Muscle layer of colon (tissue), 2 donors: ENCODE measurements at regions not wholly inside any gene's neighbourhood (a gene's known extent, or its start where the extent isn't known, plus 50 kb on each side); places are given as distances from the start of the nearest gene placed in this dataset.
"Not testable (repeated sequence)": the region's sequence is repeated elsewhere in the genome, so short reads cannot be mapped to it uniquely, and the experiment has no call there.

Experiments used
- H3K27ac ChIP-seq: one replicate; pipeline ENCODE4 v1.7.0; 2013; ENCODE audit warnings: low read depth, mild to moderate bottlenecking, low read length, moderate library complexity
- H3K27me3 ChIP-seq, 2 donors: one replicate each; pipeline ENCODE4 v1.7.0; 2013; ENCODE audit warnings: low read length in 2 of 2, mild to moderate bottlenecking in 2 of 2; ENCODE audit not compliant: insufficient read depth in 2 of 2, control insufficient read depth in 1 of 2
- H3K36me3 ChIP-seq: one replicate; pipeline ENCODE4 v1.7.0; 2013; ENCODE audit warnings: mild to moderate bottlenecking, low read length; ENCODE audit not compliant: insufficient read depth
- H3K4me1 ChIP-seq: one replicate; pipeline ENCODE4 v1.7.0; 2013; ENCODE audit warnings: mild to moderate bottlenecking, low read length; ENCODE audit not compliant: insufficient read depth
- H3K4me3 ChIP-seq, 2 donors: one replicate each; pipeline ENCODE4 v1.7.0; 2013; ENCODE audit warnings: low read length in 2 of 2, low read depth in 1 of 2, mild to moderate bottlenecking in 1 of 2, moderate library complexity in 1 of 2
- H3K9ac ChIP-seq: one replicate; pipeline ENCODE4 v1.7.0; 2013; ENCODE audit warnings: low read length
- H3K9me3 ChIP-seq: one replicate; pipeline ENCODE4 v1.7.0; 2013; ENCODE audit warnings: mild to moderate bottlenecking, low read length
- donor health status: abdominal sarcoma.
- donor health status: Adenocarcinoma of cecum.

DNA sequence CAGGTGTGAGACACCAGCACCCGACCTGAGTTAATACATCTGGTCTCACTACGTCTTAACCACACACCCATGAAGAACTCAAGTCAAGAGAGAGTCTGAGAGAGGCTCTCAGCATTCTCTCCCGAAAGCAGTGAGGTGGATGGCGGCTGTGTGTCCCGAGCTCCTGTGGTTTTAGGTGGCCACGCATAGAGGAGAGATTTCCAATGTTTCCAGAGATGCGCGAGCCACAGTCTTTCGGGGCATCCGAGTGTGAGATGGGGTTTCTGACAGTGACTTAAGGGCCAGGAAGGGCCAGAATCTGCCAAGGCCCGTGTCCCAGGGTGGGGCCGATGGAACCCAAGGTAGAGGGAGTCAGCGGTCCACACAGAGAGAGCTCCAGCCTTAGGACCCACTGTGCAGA lies 97.5 kb upstream of the ANKRD30BL start:
- H3K27ac ChIP-seq, H3K4me1 ChIP-seq, H3K9ac ChIP-seq, H3K36me3 ChIP-seq, H3K9me3 ChIP-seq, H3K4me3 ChIP-seq: not testable (repeated sequence)
- H3K27me3 ChIP-seq: peaks cover 0 to 15% of the 10 kb centered on the region in 2 donors

DNA sequence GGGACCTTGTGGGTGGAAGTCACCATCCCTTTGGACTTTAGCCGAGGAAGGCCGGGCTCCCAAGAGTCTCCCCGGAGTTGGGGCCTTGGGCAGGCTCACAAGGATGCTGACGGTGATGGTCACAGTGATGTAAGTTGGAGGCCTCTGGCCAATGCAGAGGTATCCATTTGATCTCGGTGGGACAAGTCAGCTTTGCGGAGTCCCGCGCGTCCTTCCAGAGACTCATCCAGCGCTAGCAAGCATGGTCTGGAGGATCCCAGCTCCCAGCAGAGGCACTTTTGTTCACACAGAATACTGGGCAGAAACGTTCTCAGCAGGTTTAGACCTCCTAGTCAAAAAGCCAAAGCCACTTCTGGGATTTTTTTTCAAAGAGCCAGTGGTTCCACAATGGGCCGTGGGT lies 103.8 kb upstream of the ANKRD30BL start:
- not testable (repeated sequence) for H3K9me3 ChIP-seq, H3K27ac ChIP-seq, H3K36me3 ChIP-seq, H3K27me3 ChIP-seq, H3K4me3 ChIP-seq, H3K9ac ChIP-seq, H3K4me1 ChIP-seq

DNA sequence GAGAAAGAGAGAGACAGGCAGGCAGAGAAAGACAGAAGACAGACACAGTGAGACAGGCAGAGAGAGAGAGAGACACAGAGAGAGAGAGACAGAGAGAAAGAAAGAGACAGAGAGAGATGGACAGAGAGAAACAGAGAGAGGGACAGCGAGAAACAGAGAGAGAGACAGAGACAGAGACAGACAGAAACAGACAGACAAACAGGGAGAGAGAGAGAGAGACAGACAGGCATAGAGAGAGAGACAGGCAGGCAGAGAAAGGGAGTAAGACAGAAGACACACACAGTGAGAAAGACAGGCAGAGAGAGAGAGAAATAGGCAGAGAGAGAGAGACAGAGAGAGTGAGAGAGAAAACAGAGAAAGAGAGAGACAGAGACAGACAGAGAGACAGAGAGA lies 105.3 kb upstream of the ANKRD30BL start:
- Histone ChIP-seq H3K4me3 (no peak overlapping the region), H3K27ac (no peak overlapping the region), H3K4me1 (no peaks in the 10 kb centered on the region), H3K9me3 (no peaks in the 10 kb centered on the region), H3K36me3 (no peaks in the 10 kb centered on the region), H3K27me3 (no peaks in the 10 kb centered on the region), H3K9ac (no peak overlapping the region)

DNA sequence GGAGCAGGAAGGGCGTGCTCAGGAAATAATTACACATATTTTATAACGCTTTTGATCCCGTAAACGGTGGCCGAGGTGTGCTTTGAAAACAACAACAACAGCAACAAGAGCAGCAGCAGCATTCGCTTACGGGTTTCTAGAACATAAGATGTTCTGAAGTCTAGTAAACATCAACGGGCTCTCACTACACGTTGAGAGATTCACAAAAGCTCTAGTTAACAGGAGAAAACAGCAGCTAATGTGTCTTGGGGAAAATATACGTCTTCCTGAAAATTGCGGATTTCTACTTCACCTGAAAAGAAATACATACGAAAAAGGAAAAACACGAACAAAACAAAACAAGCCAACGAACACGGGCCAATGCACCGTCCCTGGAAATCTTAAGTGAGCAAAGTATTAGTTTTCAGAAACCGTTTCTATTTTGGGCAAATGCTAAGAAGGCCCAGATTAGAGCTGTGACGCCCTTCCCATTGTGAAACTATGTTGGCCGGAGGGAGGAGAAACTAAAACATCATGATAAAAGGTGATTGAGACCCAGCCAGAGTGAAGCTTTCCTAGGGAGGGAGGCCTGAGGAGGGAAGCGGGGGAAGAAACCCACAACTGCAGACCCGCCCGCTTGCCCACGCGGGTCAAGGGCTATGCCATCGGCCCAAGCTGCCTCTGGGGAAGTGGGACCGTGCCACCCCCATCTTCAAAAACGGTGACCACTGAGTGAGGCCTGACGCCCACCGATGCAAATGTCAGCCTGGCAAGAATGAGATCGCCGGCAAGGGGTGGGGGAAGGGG lies 105.9 kb upstream of the ANKRD30BL start:
- not testable (repeated sequence) for H3K27ac ChIP-seq, H3K27me3 ChIP-seq, H3K36me3 ChIP-seq, H3K9ac ChIP-seq, H3K4me1 ChIP-seq, H3K4me3 ChIP-seq, H3K9me3 ChIP-seq

DNA sequence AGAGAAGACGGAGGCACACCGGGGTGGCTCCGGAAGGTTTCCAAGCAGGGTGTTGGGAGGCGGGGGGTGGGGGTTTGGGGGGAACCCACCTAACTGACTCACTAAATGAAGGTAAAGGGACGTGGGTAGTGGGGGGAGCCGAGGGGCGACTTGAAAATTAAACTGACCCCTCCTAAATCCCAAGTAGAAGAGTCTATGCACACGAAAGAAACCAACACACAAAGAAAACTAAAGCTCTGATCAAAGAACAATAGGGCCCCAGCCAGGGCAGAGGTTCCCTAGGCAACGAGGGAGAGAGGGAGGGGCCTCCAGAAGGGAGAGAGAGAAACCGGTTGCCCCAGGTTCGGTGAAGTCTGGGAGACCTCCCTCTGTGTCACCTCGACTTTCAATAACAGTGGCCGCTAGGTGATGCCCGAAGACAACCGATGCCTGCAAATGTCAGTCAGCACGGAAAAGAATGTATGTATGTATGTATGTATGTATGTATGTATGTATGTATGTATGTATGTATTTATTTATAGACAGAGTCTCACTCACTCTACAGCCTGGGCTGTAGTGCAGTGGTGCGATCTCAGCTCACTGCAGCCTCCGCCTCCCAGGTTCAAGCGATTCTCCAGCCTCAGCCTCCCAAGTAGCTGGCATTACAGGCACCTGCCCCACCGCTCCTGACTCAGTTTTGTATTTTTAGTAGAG lies 106.7 kb upstream of the ANKRD30BL start:
- H3K4me1 ChIP-seq, H3K27me3 ChIP-seq, H3K9me3 ChIP-seq, H3K36me3 ChIP-seq, H3K4me3 ChIP-seq, H3K27ac ChIP-seq, H3K9ac ChIP-seq: not testable (repeated sequence)

DNA sequence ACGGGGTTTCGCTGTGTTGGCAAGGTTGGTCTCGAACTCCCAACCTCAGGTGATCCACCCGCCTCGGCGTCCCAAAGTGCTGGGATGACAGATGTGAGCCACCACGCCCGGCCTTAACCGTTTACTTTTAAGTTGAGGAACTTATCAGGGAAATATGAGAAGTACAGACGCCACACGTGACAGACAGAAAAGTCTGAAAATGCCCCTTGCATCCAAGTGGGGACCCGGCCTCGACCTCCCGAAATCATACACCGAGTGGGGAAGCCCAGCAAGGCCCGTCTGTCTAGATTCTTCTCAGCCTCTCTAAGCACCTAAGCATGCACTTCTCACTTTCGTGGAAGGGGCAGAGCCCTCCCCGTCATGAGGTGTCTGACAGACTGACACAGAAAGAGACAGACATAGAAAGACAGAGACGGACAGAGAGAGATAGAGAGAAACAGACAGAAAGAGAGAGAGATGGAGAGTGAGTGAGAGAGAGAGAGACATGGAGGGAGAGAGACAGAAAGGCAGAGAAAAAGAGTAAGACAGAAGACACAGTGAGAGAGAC lies 107.3 kb upstream of the ANKRD30BL start:
- Histone ChIP-seq H3K4me3 (no peak overlapping the region), H3K27me3 (no peaks in the 10 kb centered on the region), H3K9ac (no peak overlapping the region), H3K36me3 (no peaks in the 10 kb centered on the region), H3K27ac (no peak overlapping the region), H3K4me1 (no peaks in the 10 kb centered on the region), H3K9me3 (no peaks in the 10 kb centered on the region)

DNA sequence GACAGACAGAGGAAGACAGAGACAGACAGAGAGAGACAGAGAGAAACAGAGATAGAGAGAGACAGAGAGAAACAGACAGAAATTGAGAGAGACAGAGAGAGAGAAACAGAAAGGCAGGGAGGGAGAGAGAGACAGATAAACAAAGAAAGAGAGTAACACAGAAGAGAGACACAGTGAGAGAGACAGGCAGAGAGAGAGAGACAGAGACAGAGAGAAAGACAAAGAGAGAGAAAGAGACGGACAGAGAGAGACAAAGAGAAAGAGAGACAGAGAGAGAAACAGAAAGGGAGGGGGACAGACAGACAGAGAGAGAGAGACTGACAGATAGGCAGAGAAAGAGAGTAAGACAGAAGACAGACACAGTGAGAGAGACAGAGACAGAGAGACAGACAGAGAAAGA lies 108.5 kb upstream of the ANKRD30BL start:
- Histone ChIP-seq H3K4me3 (no peak overlapping the region), H3K9me3 (no peaks in the 10 kb centered on the region), H3K27ac (no peak overlapping the region), H3K4me1 (no peaks in the 10 kb centered on the region), H3K9ac (no peak overlapping the region), H3K27me3 (no peaks in the 10 kb centered on the region), H3K36me3 (no peaks in the 10 kb centered on the region)

DNA sequence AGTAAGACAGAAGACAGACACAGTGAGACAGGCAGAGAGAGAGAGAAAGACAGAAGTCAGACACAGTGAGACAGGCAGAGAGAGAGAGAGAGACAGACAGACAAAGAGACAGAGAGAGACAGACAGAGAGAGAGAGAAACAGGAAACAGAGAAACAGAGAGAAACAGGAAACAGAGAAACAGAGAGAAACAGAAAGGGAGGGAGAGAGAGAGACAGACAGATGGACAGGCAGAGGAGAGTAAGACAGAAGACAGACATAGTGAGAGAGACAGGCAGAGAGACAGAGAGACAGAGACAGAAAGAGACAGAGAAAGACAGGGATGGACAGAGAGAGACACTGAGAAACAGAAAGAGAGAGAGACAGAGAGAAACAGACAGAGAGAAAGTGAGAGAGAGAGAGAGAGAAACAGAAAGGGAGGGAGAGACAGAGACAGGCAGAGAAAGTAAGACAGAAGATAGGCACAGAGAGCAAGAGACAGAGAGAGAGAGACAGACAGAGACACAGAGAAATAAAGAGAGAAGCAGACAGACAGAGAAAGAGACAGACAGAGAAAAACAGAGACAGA lies 109.3 kb upstream of the ANKRD30BL start:
- Histone ChIP-seq H3K27ac (no peak overlapping the region), H3K27me3 (no peaks in the 10 kb centered on the region), H3K9me3 (no peaks in the 10 kb centered on the region), H3K36me3 (no peaks in the 10 kb centered on the region), H3K4me1 (no peaks in the 10 kb centered on the region), H3K4me3 (no peak overlapping the region), H3K9ac (no peak overlapping the region)

DNA sequence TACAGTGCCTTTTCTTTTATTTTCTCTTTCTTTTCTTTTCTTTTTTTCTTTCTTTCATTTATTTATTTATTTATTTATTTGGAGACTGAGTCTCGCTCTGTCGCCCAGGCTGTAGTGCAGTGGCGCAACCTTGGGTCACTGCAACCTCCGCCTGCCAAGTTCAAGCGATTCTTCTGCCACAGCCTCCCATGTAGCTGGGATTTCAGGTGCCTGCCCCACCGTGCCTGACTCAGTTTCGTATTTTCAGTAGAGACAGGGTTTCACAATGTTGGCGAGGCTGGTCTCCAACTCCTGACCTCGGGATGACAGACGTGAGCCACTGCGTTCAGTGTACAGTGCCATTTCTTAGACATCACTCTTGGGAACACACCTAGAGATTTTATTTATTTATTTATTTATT lies 110.0 kb upstream of the ANKRD30BL start:
- H3K36me3 ChIP-seq, H3K9me3 ChIP-seq: not testable (repeated sequence)

DNA sequence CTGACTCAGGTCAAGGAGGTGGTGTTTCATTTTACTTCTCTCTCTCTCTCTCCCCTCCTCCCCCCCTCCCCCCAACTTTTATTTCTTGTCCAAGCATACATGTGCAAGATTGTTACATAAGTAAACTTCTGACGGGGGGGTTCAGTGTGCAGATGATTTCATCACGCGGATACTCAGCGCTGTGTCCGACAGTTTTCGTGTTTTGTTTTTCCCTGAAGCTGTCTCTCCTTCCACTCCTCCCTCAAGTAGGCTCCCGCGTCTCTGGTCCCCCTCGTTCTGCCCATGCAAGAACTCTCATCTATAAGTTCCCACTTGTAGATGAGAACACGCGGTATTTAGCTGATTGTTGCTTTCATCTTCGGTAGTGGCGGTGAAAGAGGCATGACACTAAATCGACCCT lies 111.0 kb upstream of the ANKRD30BL start:
- Histone ChIP-seq H3K4me3 (no peak overlapping the region), H3K27me3 (no peaks in the 10 kb centered on the region), H3K9ac (no peak overlapping the region), H3K36me3 (no peaks in the 10 kb centered on the region), H3K27ac (no peak overlapping the region), H3K4me1 (no peaks in the 10 kb centered on the region), H3K9me3 (no peaks in the 10 kb centered on the region)

More for the DNA sequence above, 110.0 kb upstream of the ANKRD30BL start:
- H3K4me3 ChIP-seq, H3K4me1 ChIP-seq, H3K9ac ChIP-seq, H3K27me3 ChIP-seq, H3K27ac ChIP-seq: not testable (repeated sequence)

DNA sequence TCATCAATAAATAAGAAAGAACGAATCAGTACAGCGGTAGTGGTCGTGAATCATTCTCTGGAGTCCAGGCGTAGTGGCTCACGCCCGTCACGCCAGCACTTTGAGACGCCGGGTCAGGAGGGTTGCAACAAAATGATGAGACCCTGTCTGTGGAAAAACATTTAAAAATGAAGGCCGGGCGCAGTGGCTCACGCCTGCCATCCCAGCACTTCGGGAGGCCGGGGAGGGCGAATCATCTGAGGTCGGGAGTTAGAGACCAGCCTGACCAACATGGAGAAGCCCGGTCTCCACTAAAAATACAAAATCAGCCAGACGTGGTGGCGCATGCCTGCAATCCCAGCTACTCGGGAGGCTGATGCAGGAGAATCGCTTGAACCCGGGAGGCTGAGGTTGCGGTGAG lies 111.8 kb upstream of the ANKRD30BL start:
- not testable (repeated sequence) for H3K4me3 ChIP-seq, H3K4me1 ChIP-seq, H3K36me3 ChIP-seq, H3K9me3 ChIP-seq, H3K27me3 ChIP-seq, H3K9ac ChIP-seq, H3K27ac ChIP-seq
